ENCODE measurements at regions not wholly inside any gene's neighbourhood (a gene's known extent, or its start where the extent isn't known, plus 50 kb on each side); places are given as distances from the start of the nearest gene placed in this dataset.

GRCh38 chr4:159725571-159725970 lies 622.7 kb downstream of the RAPGEF2 start:
- DNase-seq (ENCODE audit: extremely low read depth, low read depth) = no peak

GRCh38 chr4:159735281-159736207 lies 632.7 kb downstream of the RAPGEF2 start:
- TF ChIP-seq CTCF (IDR thresholded peaks at IDR 0.05; ENCODE audit: low read depth, low read length) = no peak
- DNase-seq (ENCODE audit: extremely low read depth, low read depth) = no peak

More at GRCh38 chr4:159725571-159725970, 622.7 kb downstream of the RAPGEF2 start:
- no peak for TF ChIP-seq CTCF (IDR thresholded peaks at IDR 0.05; ENCODE audit: low read depth, low read length)

GRCh38 chr4:159736411-159736810 lies 633.5 kb downstream of the RAPGEF2 start:
- DNase-seq (ENCODE audit: extremely low read depth, low read depth) = no peak
- TF ChIP-seq CTCF (IDR thresholded peaks at IDR 0.05; ENCODE audit: low read depth, low read length) = no peak

GRCh38 chr4:159743971-159744370 lies 641.1 kb downstream of the RAPGEF2 start:
- DNase-seq (ENCODE audit: extremely low read depth, low read depth) = no peak
- no peak for TF ChIP-seq CTCF (IDR thresholded peaks at IDR 0.05; ENCODE audit: low read depth, low read length)

- no peak for DNase-seq (ENCODE audit: extremely low read depth, low read depth)
- no peak for TF ChIP-seq CTCF (IDR thresholded peaks at IDR 0.05; ENCODE audit: low read depth, low read length)
Measured at GRCh38 chr4:159747983-159748382, 645.1 kb downstream of the RAPGEF2 start.

- TF ChIP-seq CTCF (IDR thresholded peaks at IDR 0.05; ENCODE audit: low read depth, low read length) = no peak
- DNase-seq (ENCODE audit: extremely low read depth, low read depth) = no peak
Measured at GRCh38 chr4:159748834-159749444, 646.1 kb downstream of the RAPGEF2 start.

- TF ChIP-seq CTCF (IDR thresholded peaks at IDR 0.05; ENCODE audit: low read depth, low read length) = no peak
- no peak for DNase-seq (ENCODE audit: extremely low read depth, low read depth)
Measured at GRCh38 chr4:159757499-159757898, 654.6 kb downstream of the RAPGEF2 start.

Data from AG09319 (cell line).